ENCODE measurements at regions not wholly inside any gene's neighbourhood (a gene's known extent, or its start where the extent isn't known, plus 50 kb on each side); places are given as distances from the start of the nearest gene placed in this dataset.

DNA sequence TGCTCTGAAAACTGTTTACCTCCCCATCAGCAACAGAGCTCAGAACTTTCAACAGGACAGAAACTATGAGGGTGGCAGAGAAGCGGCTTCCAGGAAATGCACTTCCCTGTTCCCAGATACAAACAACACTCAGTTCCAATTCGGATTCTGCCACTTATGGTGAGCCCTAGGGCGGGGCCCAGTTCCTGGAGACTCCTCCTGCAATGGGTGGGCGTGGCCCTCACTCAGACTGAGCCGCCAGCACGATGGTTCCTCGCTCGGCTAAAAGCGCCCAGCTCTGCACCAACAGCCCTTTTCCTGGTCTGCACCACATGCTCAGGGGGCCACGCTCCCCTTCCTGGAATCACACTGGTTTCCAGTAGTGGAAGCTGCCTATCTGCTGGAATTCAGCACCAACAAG, 314.1 kb downstream of the CTTN start:
- no peak for DNase-seq

DNA sequence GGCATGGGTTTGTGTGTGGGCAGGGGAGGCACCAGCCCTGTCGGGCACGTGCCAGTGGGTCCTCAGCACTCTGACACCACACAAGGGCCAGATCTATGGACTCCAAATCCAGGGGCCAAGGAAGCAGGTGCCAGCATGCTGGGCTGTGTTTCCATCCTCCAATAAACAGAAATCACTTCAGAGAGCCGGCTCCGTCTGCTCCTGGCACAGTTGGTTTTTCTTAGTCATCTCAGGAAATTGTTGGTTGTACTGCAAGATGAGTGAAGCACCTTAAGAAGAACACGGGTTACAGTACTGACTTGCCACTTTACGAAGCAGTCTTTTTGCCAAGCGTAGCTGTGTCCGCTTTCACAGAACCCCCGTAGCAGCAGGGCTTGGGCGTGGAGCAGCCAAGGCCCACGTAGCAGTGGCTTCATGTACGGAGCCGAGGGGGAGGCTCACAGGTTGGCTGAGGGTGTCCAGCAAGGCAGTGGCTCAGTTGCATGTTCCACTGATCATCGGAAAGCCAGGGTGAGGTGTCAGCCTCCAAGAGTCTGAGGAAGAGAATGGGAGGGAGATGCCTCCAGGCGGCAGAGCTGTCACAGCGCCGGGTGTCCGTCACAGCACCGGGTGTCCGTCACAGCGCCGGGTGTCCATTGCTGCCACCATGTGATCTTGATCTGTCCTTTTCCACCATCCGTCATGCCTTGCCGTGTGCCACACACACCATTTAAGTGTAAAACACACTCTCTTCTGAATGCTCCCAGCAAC, 314.9 kb downstream of the CTTN start:
- DNase-seq = no peak

GRCh38 chr11:70713988-70714665, 315.8 kb downstream of the CTTN start:
- no peak for DNase-seq

DNA sequence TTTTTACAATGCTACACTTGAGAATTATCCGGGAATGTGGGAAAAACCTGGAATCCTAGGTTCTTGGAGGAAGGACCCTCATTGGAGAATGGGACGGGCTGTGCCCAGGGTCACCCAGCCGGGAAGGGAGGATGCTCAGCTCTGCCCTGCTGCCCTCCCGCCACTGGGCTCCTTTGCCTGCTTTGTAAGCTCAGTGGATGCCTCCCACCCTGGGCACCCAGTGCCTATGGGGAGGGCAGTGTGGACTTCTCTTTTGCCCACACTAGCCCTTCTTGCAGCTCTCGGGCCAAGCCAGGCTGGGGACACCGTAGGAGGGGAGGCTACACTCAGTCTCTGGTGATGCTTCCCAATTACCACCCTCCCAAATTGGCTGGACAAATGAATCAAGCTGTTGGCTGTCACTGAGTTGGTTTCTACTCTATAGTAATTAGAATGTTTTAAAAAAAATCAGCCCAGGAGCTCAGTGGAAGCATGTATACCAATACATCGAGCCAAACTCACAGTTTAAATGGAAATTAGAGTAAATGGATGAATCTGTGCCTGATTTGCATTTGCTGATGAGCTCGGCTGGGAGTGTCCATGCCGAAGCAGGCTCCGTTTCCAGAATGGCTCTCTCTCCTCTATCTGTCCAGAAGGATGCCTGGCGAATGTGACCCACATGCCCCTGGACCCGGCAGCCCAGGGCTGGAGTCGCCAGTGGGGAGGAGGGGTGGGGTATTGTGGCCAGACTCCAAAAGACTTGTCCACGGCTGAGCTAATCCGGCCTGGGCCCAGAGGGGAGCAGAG, 317.0 kb downstream of the CTTN start:
- no peak for DNase-seq

GRCh38 chr11:70716216-70716615, 317.9 kb downstream of the CTTN start:
- no peak for DNase-seq

DNA sequence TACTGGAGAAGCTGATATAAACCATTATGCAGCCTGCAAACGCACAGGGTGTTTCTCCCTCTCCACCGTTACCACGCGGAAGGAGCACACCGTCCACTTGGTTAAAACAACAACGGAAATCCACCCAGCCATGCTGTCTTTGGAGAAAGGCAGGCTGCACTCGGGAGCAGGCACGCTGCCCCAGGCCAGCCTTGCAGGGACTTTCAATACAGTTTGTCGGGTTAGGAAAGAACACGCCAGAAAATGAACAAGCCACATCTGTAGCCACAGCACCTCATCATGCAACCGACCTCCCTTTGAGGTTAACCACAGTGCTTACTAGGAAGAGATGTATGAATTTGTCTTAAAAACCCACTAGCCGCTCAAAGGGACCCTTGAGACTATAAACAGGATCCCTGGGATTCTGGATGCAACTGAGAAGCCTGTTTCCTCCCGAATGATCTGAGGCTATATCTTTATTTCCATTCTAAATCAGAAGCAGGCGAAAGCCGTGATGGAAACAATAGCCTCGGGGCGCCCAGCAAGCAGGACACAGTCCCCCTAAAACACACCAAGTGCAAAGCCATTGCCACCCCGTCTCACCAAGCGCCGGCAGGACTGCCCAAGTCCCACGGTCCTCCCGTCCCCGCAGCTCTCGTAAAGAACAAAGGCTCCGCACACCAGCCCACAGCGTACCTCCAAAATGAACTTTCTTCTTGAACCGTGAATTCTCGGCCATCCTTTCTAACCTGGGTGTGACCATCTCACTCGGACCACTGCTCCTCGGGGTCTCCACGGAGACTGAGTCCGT, 318.9 kb downstream of the CTTN start:
- no peak for DNase-seq

- DNase-seq = no peak
Observed at GRCh38 chr11:70717936-70718595, 319.7 kb downstream of the CTTN start.

GRCh38 chr11:70719516-70719915, 321.2 kb downstream of the CTTN start:
- DNase-seq = no peak

DNA sequence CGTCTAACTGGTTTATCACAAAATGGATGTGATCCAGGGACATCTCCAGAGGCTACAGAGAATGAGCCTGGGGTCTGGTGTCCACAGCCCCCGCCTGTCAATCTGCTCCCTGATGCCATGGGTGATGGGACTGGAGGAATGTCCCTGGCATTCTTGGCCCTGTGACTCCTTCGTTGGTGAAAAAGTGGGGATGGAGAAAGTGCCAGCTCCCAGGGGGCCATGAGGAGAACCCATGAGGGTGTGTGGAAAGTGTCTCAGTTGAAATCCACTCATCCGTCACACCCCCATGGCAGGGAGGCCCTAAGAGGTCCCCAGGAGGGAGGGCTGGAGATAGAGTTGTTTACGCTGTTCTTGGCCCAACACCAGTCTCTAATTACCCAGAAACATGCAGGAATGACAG, 322.0 kb downstream of the CTTN start:
- no peak for DNase-seq

- no peak for DNase-seq
Observed at GRCh38 chr11:70721006-70721405, 322.7 kb downstream of the CTTN start.

DNA sequence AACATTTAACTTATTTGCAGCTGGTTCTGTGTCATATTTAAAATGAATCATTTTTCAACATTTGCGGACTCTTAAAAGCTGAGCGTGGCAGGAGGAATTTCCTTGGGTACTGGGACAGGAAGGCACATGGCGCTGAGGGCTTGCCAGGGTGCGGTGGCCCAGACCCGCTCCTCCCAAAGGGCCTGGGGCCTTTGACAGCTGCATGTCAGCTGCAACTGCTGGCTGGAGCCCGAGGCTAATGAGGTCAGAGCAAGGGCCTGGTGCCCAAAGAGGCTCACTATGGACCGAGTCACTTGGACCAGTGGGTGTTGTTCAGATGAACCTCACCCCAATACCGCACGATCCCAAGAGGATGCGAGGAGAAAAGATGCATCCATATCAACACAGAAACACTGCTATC, 326.9 kb downstream of the CTTN start:
- no peak for DNase-seq

DNA sequence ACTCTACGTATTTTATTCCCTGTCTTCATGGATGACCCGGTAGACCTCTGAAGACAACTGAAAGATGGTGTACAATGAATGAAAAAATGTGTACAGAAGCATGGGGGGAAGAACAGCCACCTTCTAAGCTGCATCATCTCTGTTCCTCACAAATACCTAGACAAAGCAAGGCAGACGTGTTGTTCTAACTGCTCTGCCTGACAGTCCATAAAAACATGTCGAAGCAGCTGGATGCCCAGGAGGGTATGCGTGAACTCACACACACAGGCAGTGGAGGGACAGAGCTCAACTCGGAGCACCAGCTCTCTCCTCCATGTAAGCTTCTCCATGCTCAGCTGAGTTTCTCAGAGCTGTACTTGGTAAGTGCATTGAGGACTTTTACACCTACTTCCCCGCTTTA, 327.4 kb downstream of the CTTN start:
- DNase-seq = no peak

- DNase-seq = no peak
Observed at GRCh38 chr11:70727021-70727420, 328.7 kb downstream of the CTTN start.

DNA sequence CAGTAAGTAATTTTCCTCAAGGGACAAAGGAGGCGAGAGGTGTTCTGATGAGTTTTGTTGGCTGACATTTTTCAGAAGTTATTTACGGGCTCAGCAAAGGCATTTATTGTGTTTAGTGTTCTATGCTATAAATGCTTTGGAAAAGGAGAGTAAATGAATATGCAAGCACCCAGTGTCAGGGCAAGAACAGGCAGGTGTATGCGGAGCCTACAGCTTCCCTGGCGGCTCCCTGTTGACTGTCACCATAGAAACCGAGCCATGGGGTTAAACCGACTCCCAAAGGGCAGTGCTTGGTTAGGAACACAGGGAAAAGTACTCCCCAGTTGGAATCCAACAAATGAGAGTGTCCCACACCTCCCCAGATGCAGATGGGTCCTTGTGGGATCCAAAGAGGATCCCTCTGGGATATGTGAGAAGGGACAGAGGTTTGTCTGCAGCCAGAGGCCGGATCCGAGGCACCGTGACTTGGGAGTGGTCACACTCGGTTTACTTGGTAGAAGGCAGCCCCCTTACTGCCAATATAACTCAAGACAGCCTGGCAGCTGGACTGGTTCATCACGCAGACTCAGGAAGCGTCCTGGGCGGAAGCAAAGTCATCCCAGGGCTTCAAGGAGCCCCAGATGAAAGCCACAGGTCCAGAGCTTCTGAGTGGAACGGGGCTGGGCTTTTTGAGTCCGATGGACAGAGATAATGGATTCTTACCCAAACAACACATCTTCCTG, 329.7 kb downstream of the CTTN start:
- DNase-seq = no peak

DNA sequence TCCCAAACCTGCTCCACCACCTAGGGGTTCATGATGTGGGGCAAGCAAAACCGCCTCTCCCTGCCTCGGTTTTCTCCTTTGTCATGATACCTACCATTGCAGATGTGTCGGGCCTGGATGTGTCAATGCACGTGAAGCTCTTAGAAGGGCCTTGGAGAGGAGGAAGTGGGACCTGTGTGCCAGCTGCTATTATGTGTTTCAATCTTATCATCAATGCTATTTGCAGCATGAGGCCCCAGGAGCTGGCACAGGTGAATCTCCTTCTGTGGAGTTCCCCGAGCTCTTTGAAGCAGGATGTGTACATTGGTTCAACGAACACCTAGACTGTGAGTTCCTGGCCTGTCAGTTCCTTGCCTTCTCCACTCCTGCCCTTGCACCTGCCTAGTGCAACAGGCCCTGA, 331.6 kb downstream of the CTTN start:
- no peak for DNase-seq

DNA sequence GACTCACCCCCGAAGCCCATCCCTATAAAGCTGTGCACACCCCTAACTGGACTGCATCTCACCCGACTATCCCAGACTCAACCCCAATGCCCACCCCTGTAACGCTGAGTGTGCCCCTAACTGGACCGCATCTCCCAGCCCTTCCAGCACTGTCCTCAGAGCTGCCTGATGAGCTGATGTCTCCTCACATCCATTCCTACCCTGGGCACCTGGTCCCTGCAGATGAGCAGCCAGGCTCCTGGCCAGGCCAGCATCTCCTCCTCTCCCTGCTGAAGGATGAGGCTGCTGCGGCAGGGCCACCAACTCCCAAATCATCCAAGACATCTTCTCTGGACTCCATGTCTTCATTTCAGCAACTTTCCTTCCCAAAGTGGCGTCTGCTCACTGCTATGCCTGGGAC, 332.1 kb downstream of the CTTN start:
- no peak for DNase-seq

GRCh38 chr11:70731271-70732022, 333.1 kb downstream of the CTTN start:
- no peak for DNase-seq

GRCh38 chr11:70732023-70732880, 333.9 kb downstream of the CTTN start:
- DNase-seq = no peak

DNA sequence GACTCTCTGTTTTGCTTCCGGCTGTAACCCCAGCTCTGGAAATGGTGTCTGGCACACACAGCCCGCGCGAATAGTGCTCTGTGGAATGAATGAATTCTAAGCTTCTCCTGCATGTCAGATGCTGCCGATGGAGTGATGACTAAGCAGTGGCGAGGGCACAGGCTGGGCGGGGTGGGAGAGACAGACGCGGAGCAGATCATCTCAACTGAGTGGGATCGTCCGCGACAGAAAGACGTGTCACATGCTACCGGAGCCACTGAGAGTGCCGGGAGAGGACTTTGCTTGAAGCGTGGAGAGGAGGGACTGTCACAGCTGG, 334.5 kb downstream of the CTTN start:
- DNase-seq = no peak
